ENCODE measurements at regions not wholly inside any gene's neighbourhood (a gene's known extent, or its start where the extent isn't known, plus 50 kb on each side); places are given as distances from the start of the nearest gene placed in this dataset.

- ChIA-PET CTCF (no interaction called here), POLR2A (no interaction called here)
- Mint-ChIP-seq H3K27me3 (no peaks in the 10 kb centered on the region), H3K4me1 (ENCODE audit: low read depth) (no peaks in the 10 kb centered on the region), H3K27ac (no peak overlapping the region), H3K9me3 (no peaks in the 10 kb centered on the region), H3K4me3 (no peak overlapping the region), H3K36me3 (ENCODE audit: low read depth) (no peaks in the 10 kb centered on the region)
- ATAC-seq (no peak), DNase-seq (no peak)
- intact Hi-C loops (cut with micrococcal nuclease), result no loop called here
- no peak for TF ChIP-seq CTCF (IDR thresholded peaks at IDR 0.05)
Measured at GRCh38 chr9:30235068-30235467, 2149.4 kb upstream of the ACO1 start.

- ATAC-seq, result no peak
- intact Hi-C loops (cut with micrococcal nuclease), result no loop called here
- no peak for TF ChIP-seq CTCF (IDR thresholded peaks at IDR 0.05)
- Mint-ChIP-seq H3K27me3 (no peaks in the 10 kb centered on the region), H3K27ac (no peak overlapping the region), H3K9me3 (no peaks in the 10 kb centered on the region), H3K36me3 (ENCODE audit: low read depth) (no peaks in the 10 kb centered on the region), H3K4me3 (no peak overlapping the region), H3K4me1 (ENCODE audit: low read depth) (no peaks in the 10 kb centered on the region)
- ChIA-PET POLR2A (no interaction called here), CTCF (no interaction called here)
- DNase-seq, result no peak
Measured at GRCh38 chr9:30235564-30235963, 2148.9 kb upstream of the ACO1 start.

- no peak for TF ChIP-seq CTCF (IDR thresholded peaks at IDR 0.05)
- Mint-ChIP-seq H3K4me3 (no peak overlapping the region), H3K27me3 (no peaks in the 10 kb centered on the region), H3K4me1 (ENCODE audit: low read depth) (no peaks in the 10 kb centered on the region), H3K27ac (no peak overlapping the region), H3K36me3 (ENCODE audit: low read depth) (no peaks in the 10 kb centered on the region), H3K9me3 (peaks cover 1% of the 10 kb centered on the region)
- no peak for DNase-seq
- intact Hi-C loops (cut with micrococcal nuclease), result no loop called here
- POLR2A ChIA-PET, result no interaction called here
- CTCF ChIA-PET, result no interaction called here
- no peak for ATAC-seq
Measured at GRCh38 chr9:30239878-30240277, 2144.6 kb upstream of the ACO1 start.

- H3K4me3 Mint-ChIP-seq, result no peak overlapping the region
- TF ChIP-seq CTCF (IDR thresholded peaks at IDR 0.05), result no peak
- DNase-seq (no peak), ATAC-seq (no peak)
- no peaks in the 10 kb centered on the region for H3K4me1 Mint-ChIP-seq (ENCODE audit: low read depth)
- H3K27ac Mint-ChIP-seq, result no peak overlapping the region
- peaks cover 1% of the 10 kb centered on the region for H3K9me3 Mint-ChIP-seq
- CTCF ChIA-PET, result no interaction called here
- intact Hi-C loops (cut with micrococcal nuclease), result no loop called here
- H3K27me3 Mint-ChIP-seq, result no peaks in the 10 kb centered on the region
- POLR2A ChIA-PET, result no interaction called here
- H3K36me3 Mint-ChIP-seq (ENCODE audit: low read depth), result no peaks in the 10 kb centered on the region
Measured at GRCh38 chr9:30243467-30243866, 2141.0 kb upstream of the ACO1 start.

GRCh38 chr9:30244877-30245276, 2139.6 kb upstream of the ACO1 start:
- H3K27me3 Mint-ChIP-seq, result no peaks in the 10 kb centered on the region
- H3K36me3 Mint-ChIP-seq (ENCODE audit: low read depth), result no peaks in the 10 kb centered on the region
- no peak for TF ChIP-seq CTCF (IDR thresholded peaks at IDR 0.05)
- H3K27ac Mint-ChIP-seq, result no peak overlapping the region
- intact Hi-C loops (cut with micrococcal nuclease), result no loop called here
- peaks cover 1% of the 10 kb centered on the region for H3K9me3 Mint-ChIP-seq
- no peak overlapping the region for H3K4me3 Mint-ChIP-seq
- DNase-seq, result no peak
- ChIA-PET CTCF (no interaction called here), POLR2A (no interaction called here)
- no peak for ATAC-seq
- no peaks in the 10 kb centered on the region for H3K4me1 Mint-ChIP-seq (ENCODE audit: low read depth)
